SU-DHL-6 (cell line): ENCODE measurements at regions not wholly inside any gene's neighbourhood (a gene's known extent, or its start where the extent isn't known, plus 50 kb on each side); places are given as distances from the start of the nearest gene placed in this dataset.

Experiments used
- H2AFZ ChIP-seq: fragments of 200-600 bp; sonication (generic); 2 replicates; pipeline ENCODE4 v1.6.1; 2014; ENCODE audit warnings: low read depth, mild to moderate bottlenecking, moderate library complexity, mixed read lengths, antibody characterized with exemption, low read length; ENCODE audit not compliant: severe bottlenecking
- H3F3A ChIP-seq: fragments of 200-600 bp; shearing (Covaris generic); 2 replicates; pipeline ENCODE4 v1.6.0; 2016; ENCODE audit warnings: antibody characterized with exemption, mild to moderate bottlenecking; ENCODE audit not compliant: insufficient read depth
- H3K27ac ChIP-seq: fragments of 200-600 bp; sonication (generic); 2 replicates; pipeline ENCODE4 v1.5.1; 2016; ENCODE audit warnings: low read depth, mild to moderate bottlenecking, low read length, moderate library complexity, mixed read lengths
- H3K27me3 ChIP-seq: fragments of 200-600 bp; sonication (generic), shearing (Covaris generic); 2 replicates; pipeline ENCODE4 v1.6.0; 2014; ENCODE audit warnings: mild to moderate bottlenecking, low read length
- H3K36me3 ChIP-seq: fragments of 200-600 bp; sonication (generic); 2 replicates; pipeline ENCODE4 v1.6.1; 2014; ENCODE audit warnings: mild to moderate bottlenecking, low read length, mixed read lengths
- H3K4me2 ChIP-seq: fragments of 300-600, 200-600 bp; shearing (Covaris generic), sonication (generic); 2 replicates; pipeline ENCODE4 v1.6.0; 2014; ENCODE audit warnings: low read length, low read depth, mild to moderate bottlenecking; ENCODE audit not compliant: poor library complexity, severe bottlenecking
- H3K4me3 ChIP-seq: fragments of 200-600 bp; sonication (generic); 2 replicates; pipeline ENCODE4 v1.5.1; 2014; ENCODE audit warnings: antibody characterized with exemption, low read length, mild to moderate bottlenecking, mixed read lengths; ENCODE audit not compliant: insufficient read depth, poor library complexity, severe bottlenecking
- H3K79me2 ChIP-seq: fragments of 200-600 bp; sonication (generic); 2 replicates; pipeline ENCODE4 v1.6.1; 2014; ENCODE audit warnings: mild to moderate bottlenecking, low read length, moderate library complexity; ENCODE audit not compliant: insufficient read depth
- H3K9ac ChIP-seq: fragments of 200-600 bp; sonication (generic); 2 replicates; pipeline ENCODE4 v1.7.0; 2014; ENCODE audit warnings: mild to moderate bottlenecking, low read length
- H3K9me2 ChIP-seq: fragments of 200-600 bp; sonication (generic); replicated peaks from 2 replicates; pipeline ENCODE4 v1.6.1; 2014; ENCODE audit warnings: low read length; ENCODE audit not compliant: insufficient read depth
- H3K9me3 ChIP-seq: fragments of 200-600 bp; sonication (generic); 2 replicates; pipeline ENCODE4 v1.6.1; 2014; ENCODE audit warnings: low read length, mixed read lengths; ENCODE audit not compliant: insufficient read depth
- H4K20me1 ChIP-seq: fragments of 200-600 bp; sonication (generic); 2 replicates; pipeline ENCODE4 v1.6.1; 2014; ENCODE audit warnings: low read depth, mild to moderate bottlenecking, antibody characterized with exemption, low read length, moderate library complexity, mixed read lengths
- EZH2phosphoT487 ChIP-seq: fragments of 200-600 bp; sonication (generic), shearing (Covaris generic); conservative IDR thresholded peaks from 2 replicates; pipeline ENCODE4 v1.6.1; 2018; ENCODE audit warnings: mild to moderate bottlenecking, antibody characterized with exemption, low read length, moderate library complexity, mixed read lengths
- TF ChIP-seq, protein P1 (sequence below): fragments of 200-600 bp; sonication (generic); IDR thresholded peaks from one replicate; pipeline ENCODE4 v1.5.1; 2017; ENCODE audit warnings: antibody characterized with exemption, mild to moderate bottlenecking, low read length, moderate library complexity; ENCODE audit not compliant: insufficient read depth, poor library complexity, severe bottlenecking

DNA sequence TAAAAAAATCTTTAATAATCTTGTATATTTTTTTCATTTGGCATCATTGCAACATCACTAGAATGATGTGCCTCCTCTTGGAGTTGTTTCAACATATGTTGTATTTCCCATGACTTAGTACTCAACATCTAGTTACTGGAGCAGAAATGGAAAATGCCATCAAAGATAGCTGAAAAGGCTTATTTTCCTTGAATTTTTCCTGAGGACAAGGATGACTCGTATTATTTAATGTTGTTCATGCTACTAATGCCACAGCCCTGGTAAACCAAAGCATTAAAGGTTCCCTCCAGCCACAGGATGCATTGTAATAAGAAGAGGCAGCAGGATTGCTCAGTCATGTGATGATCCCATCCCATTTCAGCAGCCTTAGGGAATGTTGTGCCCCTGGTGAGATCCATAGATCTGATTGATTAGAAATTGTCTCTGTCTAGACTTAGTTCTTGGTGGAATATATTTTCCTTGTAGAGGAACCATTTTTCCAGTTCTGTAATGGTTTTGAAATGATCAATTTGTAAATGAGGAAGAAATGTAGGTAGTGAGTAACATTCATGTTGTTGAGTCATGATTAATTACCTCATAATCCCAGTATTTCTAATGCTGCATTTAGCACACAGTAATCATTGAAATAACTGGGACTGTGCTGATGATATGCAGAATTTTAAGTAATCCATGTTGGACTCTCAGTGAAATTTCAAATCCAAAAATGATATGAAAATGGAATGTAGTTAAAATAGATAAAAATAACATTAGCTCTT is 91.3 kb upstream of the SMIM30 start:
- Histone ChIP-seq H3K9me3 (no peaks in the 10 kb centered on the region), H2AFZ (no peak overlapping the region), H3K4me2 (no peak overlapping the region), H3K9ac (no peak overlapping the region), H3K79me2 (no peaks in the 10 kb centered on the region), H3K4me3 (no peak overlapping the region), H3F3A (no peaks in the 10 kb centered on the region), H3K27me3 (no peaks in the 10 kb centered on the region), H4K20me1 (no peaks in the 10 kb centered on the region), H3K36me3 (no peaks in the 10 kb centered on the region), H3K9me2 (no peaks in the 10 kb centered on the region), H3K27ac (no peak overlapping the region)
- TF ChIP-seq EZH2phosphoT487, result no peak
- TF ChIP-seq, protein P1, sequence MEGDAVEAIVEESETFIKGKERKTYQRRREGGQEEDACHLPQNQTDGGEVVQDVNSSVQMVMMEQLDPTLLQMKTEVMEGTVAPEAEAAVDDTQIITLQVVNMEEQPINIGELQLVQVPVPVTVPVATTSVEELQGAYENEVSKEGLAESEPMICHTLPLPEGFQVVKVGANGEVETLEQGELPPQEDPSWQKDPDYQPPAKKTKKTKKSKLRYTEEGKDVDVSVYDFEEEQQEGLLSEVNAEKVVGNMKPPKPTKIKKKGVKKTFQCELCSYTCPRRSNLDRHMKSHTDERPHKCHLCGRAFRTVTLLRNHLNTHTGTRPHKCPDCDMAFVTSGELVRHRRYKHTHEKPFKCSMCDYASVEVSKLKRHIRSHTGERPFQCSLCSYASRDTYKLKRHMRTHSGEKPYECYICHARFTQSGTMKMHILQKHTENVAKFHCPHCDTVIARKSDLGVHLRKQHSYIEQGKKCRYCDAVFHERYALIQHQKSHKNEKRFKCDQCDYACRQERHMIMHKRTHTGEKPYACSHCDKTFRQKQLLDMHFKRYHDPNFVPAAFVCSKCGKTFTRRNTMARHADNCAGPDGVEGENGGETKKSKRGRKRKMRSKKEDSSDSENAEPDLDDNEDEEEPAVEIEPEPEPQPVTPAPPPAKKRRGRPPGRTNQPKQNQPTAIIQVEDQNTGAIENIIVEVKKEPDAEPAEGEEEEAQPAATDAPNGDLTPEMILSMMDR, result no peak

DNA sequence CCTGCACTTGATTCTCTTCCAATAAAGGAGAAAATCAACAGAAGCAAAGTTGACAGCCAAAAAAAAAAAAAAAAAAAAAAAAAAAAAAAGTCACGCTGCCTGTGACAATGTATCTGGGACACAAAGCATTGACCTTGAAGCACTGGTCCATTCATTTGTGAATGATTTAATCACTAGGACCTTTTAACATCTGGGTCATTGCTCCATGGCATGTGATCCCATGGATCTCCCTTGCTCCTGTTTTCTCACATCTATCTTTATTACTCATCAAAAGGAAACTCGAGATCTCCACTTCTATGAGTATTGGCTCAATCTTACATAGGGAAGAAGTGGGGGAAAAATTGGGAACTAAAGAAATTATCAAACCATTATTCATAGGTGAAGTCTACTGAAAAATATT is 89.6 kb upstream of the SMIM30 start:
- H3K27ac ChIP-seq, result no peak overlapping the region
- H4K20me1 ChIP-seq, result no peaks in the 10 kb centered on the region
- no peaks in the 10 kb centered on the region for H3K9me2 ChIP-seq
- no peak overlapping the region for H3K4me3 ChIP-seq
- no peaks in the 10 kb centered on the region for H3K9me3 ChIP-seq
- TF ChIP-seq, protein P1, result no peak
- TF ChIP-seq EZH2phosphoT487, result no peak
- no peak overlapping the region for H3K4me2 ChIP-seq
- H3K36me3 ChIP-seq, result no peaks in the 10 kb centered on the region
- no peaks in the 10 kb centered on the region for H3K79me2 ChIP-seq
- no peak overlapping the region for H2AFZ ChIP-seq
- no peaks in the 10 kb centered on the region for H3K27me3 ChIP-seq
- no peak overlapping the region for H3K9ac ChIP-seq
- no peaks in the 10 kb centered on the region for H3F3A ChIP-seq

DNA sequence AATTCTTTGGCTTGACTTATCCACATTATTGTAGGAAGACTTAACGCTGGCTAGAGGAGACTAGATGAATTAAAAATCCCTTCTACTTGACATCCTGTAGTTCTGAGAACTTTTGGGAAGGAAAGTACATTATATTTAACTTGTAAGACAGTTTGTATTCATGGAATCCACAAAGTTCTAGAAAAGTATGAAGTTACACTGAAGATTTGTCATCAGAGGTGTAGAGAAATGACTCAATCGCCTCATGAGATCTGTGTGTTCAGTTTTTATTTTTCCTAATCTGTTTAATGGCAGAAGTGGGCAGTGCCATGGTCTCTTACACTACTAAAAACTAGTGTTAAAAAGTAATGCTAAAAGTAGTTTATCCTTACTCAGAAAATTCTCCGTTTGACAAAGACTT is 89.1 kb upstream of the SMIM30 start:
- H3K27ac ChIP-seq, result no peak overlapping the region
- no peaks in the 10 kb centered on the region for H3K9me2 ChIP-seq
- H3K9me3 ChIP-seq, result no peaks in the 10 kb centered on the region
- no peaks in the 10 kb centered on the region for H3K36me3 ChIP-seq
- TF ChIP-seq EZH2phosphoT487, result no peak
- TF ChIP-seq, protein P1, result no peak
- no peak overlapping the region for H3K4me3 ChIP-seq
- H3K79me2 ChIP-seq, result no peaks in the 10 kb centered on the region
- H3K9ac ChIP-seq, result no peak overlapping the region
- no peak overlapping the region for H2AFZ ChIP-seq
- no peak overlapping the region for H3K4me2 ChIP-seq
- H4K20me1 ChIP-seq, result no peaks in the 10 kb centered on the region
- H3F3A ChIP-seq, result no peaks in the 10 kb centered on the region
- H3K27me3 ChIP-seq, result no peaks in the 10 kb centered on the region
